GM18907 (cell line): ENCODE measurements at regions not wholly inside any gene's neighbourhood (a gene's known extent, or its start where the extent isn't known, plus 50 kb on each side); places are given as distances from the start of the nearest gene placed in this dataset.
"Not testable (repeated sequence)": the region's sequence is repeated elsewhere in the genome, so short reads cannot be mapped to it uniquely, and the experiment has no call there.

Experiments used
- ATAC-seq: cut with Tn5 transposase; IDR thresholded peaks from one replicate; pipeline ENCODE4 v1.9.1; 2021; ENCODE audit warnings: mild to moderate bottlenecking, moderate library complexity; ENCODE audit not compliant: unreplicated experiment

- no peak for ATAC-seq
Observed at GRCh38 chr2:6184532-6185292, 492.5 kb downstream of the SOX11 start.

- no peak for ATAC-seq
Observed at GRCh38 chr2:6186332-6187151, 494.4 kb downstream of the SOX11 start.

DNA sequence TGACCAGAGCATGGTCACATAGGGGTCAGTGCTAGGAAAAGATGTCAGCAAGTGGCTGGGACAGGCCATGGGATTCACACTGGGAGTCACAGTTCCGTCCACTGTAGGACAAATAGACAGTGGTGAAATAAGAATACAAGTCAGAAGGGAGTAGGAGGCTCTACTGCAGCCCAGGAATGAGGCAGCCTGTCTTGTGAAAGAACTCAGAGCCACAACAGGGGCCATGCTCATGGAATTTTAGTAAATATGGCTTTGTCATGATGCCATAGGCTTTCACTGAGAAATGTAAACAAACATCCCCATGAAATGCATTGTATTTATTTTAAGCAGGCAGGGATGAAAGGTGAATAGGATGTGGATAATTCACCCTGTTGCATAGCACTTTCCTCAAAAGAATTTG lies 504.3 kb downstream of the SOX11 start:
- no peak for ATAC-seq

GRCh38 chr2:6198370-6198919 lies 506.3 kb downstream of the SOX11 start:
- not testable (repeated sequence) for ATAC-seq

GRCh38 chr2:6202756-6203155 lies 510.6 kb downstream of the SOX11 start:
- no peak for ATAC-seq

GRCh38 chr2:6203291-6203959 lies 511.2 kb downstream of the SOX11 start:
- ATAC-seq: no peak

DNA sequence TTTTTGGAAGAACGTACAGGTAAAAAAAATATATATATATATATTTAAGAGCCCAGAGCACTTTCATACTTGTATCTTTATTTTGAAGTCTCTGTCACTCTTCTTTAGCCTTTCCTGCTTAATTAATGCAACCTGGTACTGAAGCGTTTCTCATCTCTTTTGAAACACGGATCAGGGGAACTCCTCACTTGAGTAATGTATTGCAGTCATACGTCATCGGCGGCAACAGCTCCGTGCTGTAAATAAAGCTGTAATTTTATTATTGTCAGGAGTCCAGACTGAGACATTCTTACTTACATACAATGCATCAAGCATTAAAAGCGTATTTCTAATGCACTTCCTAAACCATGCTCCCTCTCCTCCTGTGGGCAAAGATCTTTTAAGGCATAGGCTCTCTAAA lies 514.7 kb downstream of the SOX11 start:
- ATAC-seq: no peak

GRCh38 chr2:6211236-6211635 lies 519.1 kb downstream of the SOX11 start:
- ATAC-seq: no peak

DNA sequence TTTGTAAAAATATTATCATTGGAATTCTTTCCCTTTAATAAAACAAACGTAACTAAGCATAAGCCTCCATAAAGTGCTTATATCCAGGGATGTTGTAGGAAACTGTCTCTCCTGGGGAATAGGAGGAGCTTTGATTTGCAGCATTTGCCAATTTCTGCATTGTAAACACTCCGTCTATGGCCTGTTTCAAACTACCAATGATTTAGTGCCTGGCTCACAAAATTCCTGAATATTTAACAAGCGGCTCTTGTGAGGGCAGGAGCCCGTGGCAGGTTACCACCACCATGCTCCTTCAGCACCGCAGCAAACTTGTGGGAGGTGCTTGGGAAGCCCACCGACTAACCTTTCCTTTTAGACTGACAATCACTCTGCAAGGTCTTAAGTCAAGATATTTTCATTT lies 520.3 kb downstream of the SOX11 start:
- no peak for ATAC-seq

DNA sequence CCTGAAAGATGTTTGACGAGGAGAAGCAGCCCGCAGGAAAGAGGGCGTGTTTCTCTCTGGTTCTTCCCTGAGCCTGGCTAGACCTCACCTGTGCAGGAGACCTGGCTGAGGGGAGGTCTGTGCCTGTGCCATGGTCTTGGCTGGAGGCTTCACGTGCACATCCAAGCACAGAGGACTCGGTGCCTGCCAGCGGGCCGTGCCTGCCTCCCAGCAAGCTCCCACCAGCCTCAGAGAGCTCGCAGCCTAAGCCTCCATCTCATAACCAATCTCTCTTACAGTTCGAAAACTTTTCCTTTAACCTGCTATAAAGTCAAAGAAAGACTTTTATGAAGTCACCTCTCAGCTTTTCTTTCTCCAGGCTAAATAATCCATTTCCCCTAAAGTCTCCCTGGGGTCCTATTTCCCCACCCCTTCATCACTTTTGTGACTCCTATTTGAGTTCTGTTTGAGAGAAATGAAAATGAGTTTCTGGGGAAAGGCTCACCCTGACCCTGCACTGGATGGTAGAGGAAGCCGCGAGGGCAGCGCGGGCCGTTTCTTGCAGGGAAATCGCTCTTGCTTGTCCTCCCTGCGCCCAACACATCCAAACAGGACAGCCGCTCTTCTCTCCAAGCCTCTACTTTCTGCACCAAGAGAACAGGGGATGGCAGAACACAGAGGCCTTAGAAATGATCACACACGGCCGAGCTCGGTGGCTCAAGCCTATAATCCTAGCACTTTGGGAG lies 521.0 kb downstream of the SOX11 start:
- ATAC-seq: no peak

GRCh38 chr2:6214471-6214870 lies 522.3 kb downstream of the SOX11 start:
- ATAC-seq: no peak

DNA sequence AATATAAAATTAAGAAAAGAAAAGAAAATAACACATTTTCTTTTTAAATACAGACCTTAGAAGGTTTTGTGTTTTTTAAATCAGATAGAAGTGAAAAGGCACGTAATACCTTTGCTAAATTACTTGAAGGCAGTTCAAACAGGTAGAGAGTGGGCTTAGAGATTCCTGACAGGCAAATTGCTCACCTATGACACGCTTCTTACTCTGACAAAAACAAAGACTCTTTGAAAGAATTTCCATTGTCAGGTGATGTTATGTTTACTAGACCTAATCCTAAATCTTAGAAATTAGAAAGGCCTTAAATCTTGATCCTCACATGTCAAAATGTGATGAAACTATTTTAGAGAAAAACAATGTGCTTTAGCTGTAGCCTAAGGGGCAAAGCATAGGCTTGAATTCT lies 522.9 kb downstream of the SOX11 start:
- ATAC-seq: no peak

- ATAC-seq: no peak
Observed at GRCh38 chr2:6216234-6216633, 524.0 kb downstream of the SOX11 start.

DNA sequence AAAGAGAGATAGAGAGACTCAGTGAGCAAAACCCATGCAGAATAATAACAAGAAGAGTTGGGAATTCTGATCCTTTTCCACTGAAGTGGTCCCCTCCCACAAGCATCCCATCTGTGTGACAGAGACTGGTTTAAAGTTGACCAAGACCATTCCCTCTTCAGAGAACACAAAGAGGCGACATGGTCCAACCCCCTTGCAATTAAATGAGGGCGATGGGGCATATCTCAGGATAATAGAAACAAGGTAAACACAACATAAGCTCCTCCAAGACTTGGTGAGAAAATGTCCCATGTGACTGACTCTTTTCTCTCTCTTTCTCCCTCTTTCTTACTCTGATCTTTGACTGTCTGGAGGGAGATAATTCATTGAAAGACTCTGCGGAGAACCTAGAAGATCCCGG lies 526.7 kb downstream of the SOX11 start:
- ATAC-seq: no peak

- ATAC-seq: no peak
Observed at GRCh38 chr2:6219906-6220305, 527.7 kb downstream of the SOX11 start.

- no peak for ATAC-seq
Observed at GRCh38 chr2:6222296-6222695, 530.1 kb downstream of the SOX11 start.

- peak; percentile 71 for ATAC-seq
Observed at GRCh38 chr2:6224267-6224666, 532.1 kb downstream of the SOX11 start.

- no peak for ATAC-seq
Observed at GRCh38 chr2:6228251-6228650, 536.1 kb downstream of the SOX11 start.

DNA sequence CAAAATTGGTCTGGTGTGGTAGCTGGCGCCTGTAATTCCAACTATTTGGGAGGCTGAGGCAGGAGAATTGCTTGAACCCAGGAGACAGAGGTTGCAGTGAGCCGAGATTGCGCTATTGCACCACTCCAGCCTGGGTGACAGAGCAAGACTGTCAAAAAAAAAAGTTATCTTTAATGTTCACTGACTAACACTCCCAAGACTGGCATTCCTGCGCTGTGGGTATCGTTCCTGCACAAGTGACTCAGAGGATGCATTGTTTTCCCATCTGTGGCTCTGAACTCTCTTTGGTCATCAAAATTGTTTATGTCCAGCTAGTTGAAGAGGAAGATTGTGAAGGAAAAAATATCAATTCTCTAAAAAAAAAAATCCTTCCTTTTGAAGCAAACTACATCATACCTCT lies 539.0 kb downstream of the SOX11 start:
- ATAC-seq: no peak

DNA sequence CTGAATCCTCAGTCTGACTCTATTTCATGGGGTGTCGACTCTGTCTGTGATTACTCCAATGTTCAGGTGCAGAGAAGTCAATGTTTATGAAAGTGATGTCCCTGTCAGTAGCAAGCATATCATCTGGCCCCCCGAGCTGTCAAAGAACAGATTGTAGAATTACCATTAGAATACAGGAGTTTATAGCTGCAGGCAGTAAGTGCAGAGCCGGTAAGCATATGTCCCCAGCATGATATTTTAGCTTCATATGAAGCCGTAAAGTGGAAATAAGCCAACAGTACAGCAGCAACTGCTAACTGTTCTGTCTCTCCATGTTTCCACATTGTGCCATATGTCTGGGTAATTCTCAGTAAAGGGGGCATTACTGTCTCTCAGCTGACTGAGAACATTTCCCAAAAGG lies 541.8 kb downstream of the SOX11 start:
- no peak for ATAC-seq

DNA sequence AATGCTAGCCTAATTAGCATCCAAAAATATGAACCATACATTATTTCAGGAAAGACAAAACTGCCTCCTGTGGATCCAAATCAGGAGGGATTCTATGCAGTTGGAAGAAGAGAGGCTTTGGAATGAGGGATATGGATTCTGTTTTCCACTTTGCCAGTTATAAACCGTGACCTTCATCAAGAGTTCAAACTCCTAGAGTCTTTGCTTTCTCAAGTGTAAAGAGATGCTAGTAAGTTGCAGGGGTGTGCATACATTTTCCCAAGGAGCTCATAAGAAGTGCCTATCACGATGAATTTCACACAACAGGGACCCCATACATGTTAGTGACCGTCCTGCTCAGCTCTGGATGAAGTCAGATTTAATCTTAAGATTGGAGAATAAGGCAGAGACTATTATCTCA lies 542.5 kb downstream of the SOX11 start:
- no peak for ATAC-seq
